ENCODE measurements at regions not wholly inside any gene's neighbourhood (a gene's known extent, or its start where the extent isn't known, plus 50 kb on each side); places are given as distances from the start of the nearest gene placed in this dataset.

GRCh38 chr11:40062616-40063015 is 1396.8 kb downstream of the LRRC4C start:
- Histone ChIP-seq H3K27me3 (ENCODE audit: control insufficient read depth in 1 of 2, insufficient read depth in 2 of 2, low read length in 2 of 2) (no peaks in the 10 kb centered on the region), H3K27ac (ENCODE audit: low read depth, low read length) (no peak overlapping the region), H3K4me3 (ENCODE audit: low read depth in 1 of 2, low read length in 2 of 2) (no peak overlapping the region), H3K9me3 (ENCODE audit: control insufficient read depth in 1 of 2, low read length in 2 of 2) (no peaks in the 10 kb centered on the region), H3K9ac (ENCODE audit: low read depth in 1 of 2, low read length in 2 of 2) (no peak overlapping the region), H3K4me1 (ENCODE audit: control insufficient read depth in 1 of 2, insufficient read depth in 2 of 2, low read length in 2 of 2) (no peaks in the 10 kb centered on the region), H3K36me3 (ENCODE audit: control insufficient read depth in 1 of 2, insufficient read depth in 2 of 2, low read length in 2 of 2) (no peaks in the 10 kb centered on the region)

GRCh38 chr11:40061221-40061620 is 1398.2 kb downstream of the LRRC4C start:
- Histone ChIP-seq H3K27ac (ENCODE audit: low read depth, low read length) (no peak overlapping the region), H3K36me3 (ENCODE audit: control insufficient read depth in 1 of 2, insufficient read depth in 2 of 2, low read length in 2 of 2) (no peaks in the 10 kb centered on the region), H3K9me3 (ENCODE audit: control insufficient read depth in 1 of 2, low read length in 2 of 2) (no peaks in the 10 kb centered on the region), H3K9ac (ENCODE audit: low read depth in 1 of 2, low read length in 2 of 2) (no peak overlapping the region), H3K4me1 (ENCODE audit: control insufficient read depth in 1 of 2, insufficient read depth in 2 of 2, low read length in 2 of 2) (no peaks in the 10 kb centered on the region), H3K4me3 (ENCODE audit: low read depth in 1 of 2, low read length in 2 of 2) (no peak overlapping the region), H3K27me3 (ENCODE audit: control insufficient read depth in 1 of 2, insufficient read depth in 2 of 2, low read length in 2 of 2) (no peaks in the 10 kb centered on the region)

GRCh38 chr11:40054631-40055030 is 1404.8 kb downstream of the LRRC4C start:
- H3K36me3 ChIP-seq (ENCODE audit: control insufficient read depth in 1 of 2, insufficient read depth in 2 of 2, low read length in 2 of 2): no peaks in the 10 kb centered on the region
- H3K27ac ChIP-seq (ENCODE audit: low read depth, low read length): no peak overlapping the region
- no peaks in the 10 kb centered on the region for H3K9me3 ChIP-seq (ENCODE audit: control insufficient read depth in 1 of 2, low read length in 2 of 2)
- no peak overlapping the region for H3K9ac ChIP-seq (ENCODE audit: low read depth in 1 of 2, low read length in 2 of 2)
- no peak overlapping the region for H3K4me3 ChIP-seq (ENCODE audit: low read depth in 1 of 2, low read length in 2 of 2)
- H3K27me3 ChIP-seq (ENCODE audit: control insufficient read depth in 1 of 2, insufficient read depth in 2 of 2, low read length in 2 of 2): no peaks in the 10 kb centered on the region
- no peaks in the 10 kb centered on the region for H3K4me1 ChIP-seq (ENCODE audit: control insufficient read depth in 1 of 2, insufficient read depth in 2 of 2, low read length in 2 of 2)

GRCh38 chr11:40045312-40045711 is 1414.1 kb downstream of the LRRC4C start:
- Histone ChIP-seq H3K9me3 (ENCODE audit: control insufficient read depth in 1 of 2, low read length in 2 of 2) (no peaks in the 10 kb centered on the region), H3K4me1 (ENCODE audit: control insufficient read depth in 1 of 2, insufficient read depth in 2 of 2, low read length in 2 of 2) (no peaks in the 10 kb centered on the region)

GRCh38 chr11:40037005-40037404 is 1422.4 kb downstream of the LRRC4C start:
- Histone ChIP-seq H3K27me3 (ENCODE audit: control insufficient read depth in 1 of 2, insufficient read depth in 2 of 2, low read length in 2 of 2) (no peaks in the 10 kb centered on the region), H3K36me3 (ENCODE audit: control insufficient read depth in 1 of 2, insufficient read depth in 2 of 2, low read length in 2 of 2) (no peaks in the 10 kb centered on the region), H3K4me3 (ENCODE audit: low read depth in 1 of 2, low read length in 2 of 2) (no peak overlapping the region), H3K27ac (ENCODE audit: low read depth, low read length) (no peak overlapping the region), H3K9me3 (ENCODE audit: control insufficient read depth in 1 of 2, low read length in 2 of 2) (no peaks in the 10 kb centered on the region), H3K9ac (ENCODE audit: low read depth in 1 of 2, low read length in 2 of 2) (no peak overlapping the region), H3K4me1 (ENCODE audit: control insufficient read depth in 1 of 2, insufficient read depth in 2 of 2, low read length in 2 of 2) (no peaks in the 10 kb centered on the region)

More at GRCh38 chr11:40045312-40045711, 1414.1 kb downstream of the LRRC4C start:
- Histone ChIP-seq H3K36me3 (ENCODE audit: control insufficient read depth in 1 of 2, insufficient read depth in 2 of 2, low read length in 2 of 2) (no peaks in the 10 kb centered on the region), H3K9ac (ENCODE audit: low read depth in 1 of 2, low read length in 2 of 2) (no peak overlapping the region), H3K4me3 (ENCODE audit: low read depth in 1 of 2, low read length in 2 of 2) (no peak overlapping the region), H3K27ac (ENCODE audit: low read depth, low read length) (no peak overlapping the region), H3K27me3 (ENCODE audit: control insufficient read depth in 1 of 2, insufficient read depth in 2 of 2, low read length in 2 of 2) (no peaks in the 10 kb centered on the region)

GRCh38 chr11:40032331-40032730 is 1427.1 kb downstream of the LRRC4C start:
- H3K4me1 ChIP-seq (ENCODE audit: control insufficient read depth in 1 of 2, insufficient read depth in 2 of 2, low read length in 2 of 2): no peaks in the 10 kb centered on the region
- no peak overlapping the region for H3K4me3 ChIP-seq (ENCODE audit: low read depth in 1 of 2, low read length in 2 of 2)
- no peaks in the 10 kb centered on the region for H3K36me3 ChIP-seq (ENCODE audit: control insufficient read depth in 1 of 2, insufficient read depth in 2 of 2, low read length in 2 of 2)
- H3K27me3 ChIP-seq (ENCODE audit: control insufficient read depth in 1 of 2, insufficient read depth in 2 of 2, low read length in 2 of 2): no peaks in the 10 kb centered on the region
- no peak overlapping the region for H3K27ac ChIP-seq (ENCODE audit: low read depth, low read length)
- no peak overlapping the region for H3K9ac ChIP-seq (ENCODE audit: low read depth in 1 of 2, low read length in 2 of 2)
- H3K9me3 ChIP-seq (ENCODE audit: control insufficient read depth in 1 of 2, low read length in 2 of 2): no peaks in the 10 kb centered on the region

- H3K27me3 ChIP-seq (ENCODE audit: control insufficient read depth in 1 of 2, insufficient read depth in 2 of 2, low read length in 2 of 2): no peaks in the 10 kb centered on the region
- no peaks in the 10 kb centered on the region for H3K4me1 ChIP-seq (ENCODE audit: control insufficient read depth in 1 of 2, insufficient read depth in 2 of 2, low read length in 2 of 2)
- no peak overlapping the region for H3K4me3 ChIP-seq (ENCODE audit: low read depth in 1 of 2, low read length in 2 of 2)
- H3K36me3 ChIP-seq (ENCODE audit: control insufficient read depth in 1 of 2, insufficient read depth in 2 of 2, low read length in 2 of 2): no peaks in the 10 kb centered on the region
- H3K9ac ChIP-seq (ENCODE audit: low read depth in 1 of 2, low read length in 2 of 2): no peak overlapping the region
- H3K27ac ChIP-seq (ENCODE audit: low read depth, low read length): no peak overlapping the region
- no peaks in the 10 kb centered on the region for H3K9me3 ChIP-seq (ENCODE audit: control insufficient read depth in 1 of 2, low read length in 2 of 2)
Measured at GRCh38 chr11:40030867-40031266, 1428.6 kb downstream of the LRRC4C start.

GRCh38 chr11:40029391-40029790 is 1430.1 kb downstream of the LRRC4C start:
- Histone ChIP-seq H3K4me3 (ENCODE audit: low read depth in 1 of 2, low read length in 2 of 2) (peak overlapping the region; percentile 52 to 64), H3K27me3 (ENCODE audit: control insufficient read depth in 1 of 2, insufficient read depth in 2 of 2, low read length in 2 of 2) (no peaks in the 10 kb centered on the region), H3K36me3 (ENCODE audit: control insufficient read depth in 1 of 2, insufficient read depth in 2 of 2, low read length in 2 of 2) (no peaks in the 10 kb centered on the region), H3K9ac (ENCODE audit: low read depth in 1 of 2, low read length in 2 of 2) (no peak overlapping the region), H3K9me3 (ENCODE audit: control insufficient read depth in 1 of 2, low read length in 2 of 2) (no peaks in the 10 kb centered on the region), H3K4me1 (ENCODE audit: control insufficient read depth in 1 of 2, insufficient read depth in 2 of 2, low read length in 2 of 2) (no peaks in the 10 kb centered on the region), H3K27ac (ENCODE audit: low read depth, low read length) (no peak overlapping the region)

GRCh38 chr11:40027720-40028119 is 1431.7 kb downstream of the LRRC4C start:
- Histone ChIP-seq H3K27ac (ENCODE audit: low read depth, low read length) (no peak overlapping the region), H3K36me3 (ENCODE audit: control insufficient read depth in 1 of 2, insufficient read depth in 2 of 2, low read length in 2 of 2) (no peaks in the 10 kb centered on the region), H3K4me1 (ENCODE audit: control insufficient read depth in 1 of 2, insufficient read depth in 2 of 2, low read length in 2 of 2) (no peaks in the 10 kb centered on the region), H3K9ac (ENCODE audit: low read depth in 1 of 2, low read length in 2 of 2) (no peak overlapping the region), H3K27me3 (ENCODE audit: control insufficient read depth in 1 of 2, insufficient read depth in 2 of 2, low read length in 2 of 2) (no peaks in the 10 kb centered on the region), H3K9me3 (ENCODE audit: control insufficient read depth in 1 of 2, low read length in 2 of 2) (no peaks in the 10 kb centered on the region), H3K4me3 (ENCODE audit: low read depth in 1 of 2, low read length in 2 of 2) (no peak overlapping the region)

GRCh38 chr11:40023724-40024123 is 1435.7 kb downstream of the LRRC4C start:
- H3K9me3 ChIP-seq (ENCODE audit: control insufficient read depth in 1 of 2, low read length in 2 of 2): no peaks in the 10 kb centered on the region
- no peak overlapping the region for H3K9ac ChIP-seq (ENCODE audit: low read depth in 1 of 2, low read length in 2 of 2)
- H3K27ac ChIP-seq (ENCODE audit: low read depth, low read length): no peak overlapping the region
- H3K27me3 ChIP-seq (ENCODE audit: control insufficient read depth in 1 of 2, insufficient read depth in 2 of 2, low read length in 2 of 2): no peaks in the 10 kb centered on the region
- no peak overlapping the region for H3K4me3 ChIP-seq (ENCODE audit: low read depth in 1 of 2, low read length in 2 of 2)
- no peaks in the 10 kb centered on the region for H3K36me3 ChIP-seq (ENCODE audit: control insufficient read depth in 1 of 2, insufficient read depth in 2 of 2, low read length in 2 of 2)
- H3K4me1 ChIP-seq (ENCODE audit: control insufficient read depth in 1 of 2, insufficient read depth in 2 of 2, low read length in 2 of 2): no peaks in the 10 kb centered on the region

GRCh38 chr11:40010011-40010410 is 1449.4 kb downstream of the LRRC4C start:
- Histone ChIP-seq H3K9ac (ENCODE audit: low read depth in 1 of 2, low read length in 2 of 2) (no peak overlapping the region), H3K4me1 (ENCODE audit: control insufficient read depth in 1 of 2, insufficient read depth in 2 of 2, low read length in 2 of 2) (no peaks in the 10 kb centered on the region), H3K36me3 (ENCODE audit: control insufficient read depth in 1 of 2, insufficient read depth in 2 of 2, low read length in 2 of 2) (no peaks in the 10 kb centered on the region), H3K9me3 (ENCODE audit: control insufficient read depth in 1 of 2, low read length in 2 of 2) (no peaks in the 10 kb centered on the region), H3K27me3 (ENCODE audit: control insufficient read depth in 1 of 2, insufficient read depth in 2 of 2, low read length in 2 of 2) (no peaks in the 10 kb centered on the region), H3K4me3 (ENCODE audit: low read depth in 1 of 2, low read length in 2 of 2) (no peak overlapping the region), H3K27ac (ENCODE audit: low read depth, low read length) (no peak overlapping the region)

Measured in duodenal mucosa (tissue), 2 donors.